Esophagus (tissue), 2 donors: ENCODE measurements at regions not wholly inside any gene's neighbourhood (a gene's known extent, or its start where the extent isn't known, plus 50 kb on each side); places are given as distances from the start of the nearest gene placed in this dataset.

Experiments used
- H3K27ac ChIP-seq, 2 donors: one replicate each; pipeline ENCODE4 v1.5.1; 2013; ENCODE audit warnings: low read depth in 2 of 2, mild to moderate bottlenecking in 2 of 2, inconsistent platforms in 1 of 2, low read length in 1 of 2, moderate library complexity in 1 of 2
- H3K27me3 ChIP-seq, 2 donors: one replicate each; pipeline ENCODE4 v1.6.1; 2013; ENCODE audit warnings: low read length in 2 of 2, control low read depth in 1 of 2, mild to moderate bottlenecking in 1 of 2; ENCODE audit not compliant: insufficient read depth in 2 of 2, control insufficient read depth in 1 of 2
- H3K36me3 ChIP-seq, 2 donors: one replicate each; pipeline ENCODE4 v1.6.1; 2013; ENCODE audit warnings: low read length in 1 of 2; ENCODE audit not compliant: control insufficient read depth in 2 of 2, insufficient read depth in 2 of 2
- H3K4me1 ChIP-seq, 2 donors: one replicate each; pipeline ENCODE4 v1.6.1; 2013; ENCODE audit warnings: low read length in 1 of 2; ENCODE audit not compliant: control insufficient read depth in 2 of 2, insufficient read depth in 2 of 2
- H3K4me3 ChIP-seq, 2 donors: one replicate each; pipeline ENCODE4 v1.5.1; 2013; ENCODE audit warnings: low read length in 2 of 2, mild to moderate bottlenecking in 2 of 2, low read depth in 1 of 2, moderate library complexity in 1 of 2
- H3K9me3 ChIP-seq, 2 donors: one replicate each; pipeline ENCODE4 v1.6.1; 2013; ENCODE audit warnings: mild to moderate bottlenecking in 2 of 2, low read depth in 1 of 2, low read length in 1 of 2, moderate library complexity in 1 of 2; ENCODE audit not compliant: control insufficient read depth in 2 of 2, insufficient read depth in 1 of 2
- WGBS, 2 donors: extraction: QIAGEN DNeasy Blood & Tissue Kit; methylation state at CpG; one replicate each; pipeline ENCODE4 v1.1.7; 2013; 5-methylcytosine and 5-hydroxymethylcytosine counted together
- donor health status: healthy with polysubstance abuse.
- donor health status: Bipolar disorder and iron deficiency.

- Histone ChIP-seq H3K27me3 (no peaks in the 10 kb centered on the region), H3K4me1 (no peaks in the 10 kb centered on the region), H3K4me3 (no peak overlapping the region), H3K9me3 (no peaks in the 10 kb centered on the region), H3K36me3 (no peaks in the 10 kb centered on the region), H3K27ac (no peak overlapping the region)
- 75 to 82% methylated on average over 15 of the region's 15 CpGs for WGBS, 2 donors
Observed at GRCh38 chr13:22776394-22777186, 404.2 kb upstream of the SGCG start.

- H3K4me3 ChIP-seq, result no peak overlapping the region
- no peaks in the 10 kb centered on the region for H3K9me3 ChIP-seq
- no peak overlapping the region for H3K27ac ChIP-seq
- no peaks in the 10 kb centered on the region for H3K27me3 ChIP-seq
- no peaks in the 10 kb centered on the region for H3K4me1 ChIP-seq
- 59 to 61% methylated on average over 2 of the region's 2 CpGs for WGBS, 2 donors
- H3K36me3 ChIP-seq, result no peaks in the 10 kb centered on the region
Observed at GRCh38 chr13:22777207-22777606, 403.6 kb upstream of the SGCG start.

GRCh38 chr13:22789027-22789593 is 391.7 kb upstream of the SGCG start:
- Histone ChIP-seq H3K27ac (no peak overlapping the region), H3K4me3 (no peak overlapping the region)
- 22 to 31% methylated on average over 9 of the region's 9 CpGs for WGBS, 2 donors

DNA sequence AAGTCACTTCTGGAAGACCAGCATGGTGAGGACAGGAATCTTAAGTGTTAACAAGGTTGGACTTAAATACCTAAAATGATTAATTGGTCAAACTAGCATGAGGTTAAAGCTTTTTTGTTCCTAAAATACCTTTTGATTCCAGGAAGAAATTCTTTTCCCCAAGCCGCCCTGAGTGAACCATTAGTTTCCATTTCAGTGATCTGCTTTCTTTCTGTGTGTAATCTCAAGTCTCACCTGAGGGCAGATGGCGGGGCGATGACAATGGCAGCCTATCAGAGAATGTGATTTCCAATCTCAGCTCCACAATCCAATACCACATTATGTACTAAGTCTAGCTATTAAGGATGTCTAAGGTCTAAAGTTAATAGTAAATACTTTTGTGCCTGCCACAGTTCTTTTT is 390.9 kb upstream of the SGCG start:
- H3K36me3 ChIP-seq, result no peaks in the 10 kb centered on the region
- no peak overlapping the region for H3K4me3 ChIP-seq
- H3K27ac ChIP-seq, result no peak overlapping the region
- no peaks in the 10 kb centered on the region for H3K27me3 ChIP-seq
- 42 to 49% methylated on average over 3 of the region's 3 CpGs for WGBS, 2 donors
- peaks cover 3 to 4% of the 10 kb centered on the region in 2 donors for H3K4me1 ChIP-seq
- no peaks in the 10 kb centered on the region for H3K9me3 ChIP-seq

More at GRCh38 chr13:22789027-22789593, 391.7 kb upstream of the SGCG start:
- H3K9me3 ChIP-seq, result no peaks in the 10 kb centered on the region
- H3K4me1 ChIP-seq, result peaks cover 3 to 4% of the 10 kb centered on the region in 2 donors
- no peaks in the 10 kb centered on the region for H3K36me3 ChIP-seq
- H3K27me3 ChIP-seq, result no peaks in the 10 kb centered on the region

- Histone ChIP-seq H3K9me3 (no peaks in the 10 kb centered on the region), H3K4me3 (no peak overlapping the region), H3K4me1 (peaks cover 3 to 4% of the 10 kb centered on the region in 2 donors), H3K27ac (no peak overlapping the region), H3K36me3 (no peaks in the 10 kb centered on the region), H3K27me3 (no peaks in the 10 kb centered on the region)
- WGBS, 2 donors, result 51 to 53% methylated on average over 10 of the region's 10 CpGs
Observed at GRCh38 chr13:22793598-22794134, 387.1 kb upstream of the SGCG start.

GRCh38 chr13:22800526-22801401 is 380.0 kb upstream of the SGCG start:
- H3K36me3 ChIP-seq, result no peaks in the 10 kb centered on the region
- no peaks in the 10 kb centered on the region for H3K27me3 ChIP-seq
- no peaks in the 10 kb centered on the region for H3K4me1 ChIP-seq
- H3K4me3 ChIP-seq, result no peak overlapping the region
- no peak overlapping the region for H3K27ac ChIP-seq
- WGBS, 2 donors, result 53 to 62% methylated on average over 5 of the region's 5 CpGs
- H3K9me3 ChIP-seq, result no peaks in the 10 kb centered on the region

- Histone ChIP-seq H3K27ac (no peak overlapping the region), H3K27me3 (no peaks in the 10 kb centered on the region), H3K9me3 (no peaks in the 10 kb centered on the region), H3K4me3 (no peak overlapping the region), H3K36me3 (no peaks in the 10 kb centered on the region), H3K4me1 (no peaks in the 10 kb centered on the region)
- 33 to 41% methylated on average over 3 of the region's 3 CpGs for WGBS, 2 donors
Observed at GRCh38 chr13:22801402-22802003, 379.3 kb upstream of the SGCG start.

DNA sequence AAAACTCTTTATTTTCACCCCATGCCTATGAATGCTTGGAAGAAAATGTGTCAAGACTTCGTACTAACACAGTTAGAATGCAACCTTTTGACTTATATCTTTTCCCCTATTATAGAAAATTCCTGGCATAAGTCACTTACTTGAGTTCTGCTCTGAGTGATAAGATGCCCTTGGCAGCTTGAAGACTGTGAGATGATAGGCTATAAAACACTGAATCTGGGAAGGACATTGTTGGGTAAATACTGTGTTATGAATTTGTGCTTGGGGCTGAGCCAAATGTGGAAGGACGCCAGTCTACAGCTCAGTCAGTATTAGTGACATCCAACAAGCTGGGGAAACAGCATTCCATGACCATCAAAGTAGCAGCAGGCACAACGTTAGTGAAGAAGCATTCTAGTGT is 368.0 kb upstream of the SGCG start:
- Histone ChIP-seq H3K4me1 (peaks cover 0 to 3% of the 10 kb centered on the region in 2 donors), H3K9me3 (no peaks in the 10 kb centered on the region), H3K27ac (no peak overlapping the region), H3K36me3 (no peaks in the 10 kb centered on the region), H3K4me3 (no peak overlapping the region), H3K27me3 (no peaks in the 10 kb centered on the region)
- 24 to 30% methylated on average over 3 of the region's 3 CpGs for WGBS, 2 donors
